ENCODE measurements at regions not wholly inside any gene's neighbourhood (a gene's known extent, or its start where the extent isn't known, plus 50 kb on each side); places are given as distances from the start of the nearest gene placed in this dataset.

GRCh38 chr2:180695586-180696401 lies 284.6 kb upstream of the UBE2E3 start:
- no peaks in the 10 kb centered on the region for H3K36me3 ChIP-seq (replicated peaks in 1 of 2; ENCODE audit: control insufficient read depth in 1 of 2, insufficient read depth in 2 of 2, low read length in 1 of 2)
- no peak overlapping the region for H3K4me2 ChIP-seq
- H4K20me1 ChIP-seq (ENCODE audit: insufficient read depth) = no peaks in the 10 kb centered on the region
- POLR2A ChIA-PET = no interaction called here
- H3K27ac ChIP-seq (ENCODE audit: low read depth in 2 of 2, low read length in 1 of 2) = no peak overlapping the region
- no peak overlapping the region for H3K9ac ChIP-seq
- H2AFZ ChIP-seq (ENCODE audit: low read depth) = no peak overlapping the region
- no peaks in the 10 kb centered on the region for H3K79me2 ChIP-seq (ENCODE audit: insufficient read depth)
- WGBS (ENCODE audit: low lambda C conversion rate) = 81% methylated on average over 5 of the region's 5 CpGs
- H3K9me3 ChIP-seq = no peaks in the 10 kb centered on the region
- CTCF ChIA-PET = no interaction called here
- no peaks in the 10 kb centered on the region for H3K9me2 ChIP-seq
- no peaks in the 10 kb centered on the region; a peak in 1 of 4 replicates for H3K4me1 ChIP-seq (ENCODE audit: control insufficient read depth in 1 of 2, insufficient read depth in 2 of 2, low read depth in 1 of 2, low read length in 1 of 2)
- no peak overlapping the region for H3K4me3 ChIP-seq (ENCODE audit: low read depth in 2 of 2, low read length in 1 of 2)
- no peaks in the 10 kb centered on the region for H3K27me3 ChIP-seq (ENCODE audit: insufficient read depth)
- DNase-seq = no peak
- no peaks in the 10 kb centered on the region for H3F3A ChIP-seq (replicated peaks; ENCODE audit: insufficient read depth)
- TF ChIP-seq JUND (IDR thresholded peaks at IDR 0.05) (no peak), GATA2 (CRISPR knock-in tag; IDR thresholded peaks at IDR 0.05) (no peak), NFIC (IDR thresholded peaks at IDR 0.05; ENCODE audit: borderline replicate concordance) (no peak), SMC3 (IDR thresholded peaks at IDR 0.05; ENCODE audit: low read depth, low read length) (no peak), PBX3 (IDR thresholded peaks at IDR 0.05) (no peak)

GRCh38 chr2:180694445-180695421 lies 285.7 kb upstream of the UBE2E3 start:
- Histone ChIP-seq H3K9ac (no peak overlapping the region), H3K79me2 (ENCODE audit: insufficient read depth) (no peaks in the 10 kb centered on the region), H4K20me1 (ENCODE audit: insufficient read depth) (no peaks in the 10 kb centered on the region), H3K4me3 (ENCODE audit: low read depth in 2 of 2, low read length in 1 of 2) (no peak overlapping the region), H3K9me2 (no peaks in the 10 kb centered on the region), H3K9me3 (no peaks in the 10 kb centered on the region), H3K27me3 (ENCODE audit: insufficient read depth) (no peaks in the 10 kb centered on the region), H3K4me2 (0 out of 2 replicates have a peak overlapping the region, but pooled peaks have one; percentile 5), H2AFZ (ENCODE audit: low read depth) (no peak overlapping the region), H3F3A (replicated peaks; ENCODE audit: insufficient read depth) (no peaks in the 10 kb centered on the region), H3K27ac (ENCODE audit: low read depth in 2 of 2, low read length in 1 of 2) (no peak overlapping the region), H3K36me3 (replicated peaks in 1 of 2; ENCODE audit: control insufficient read depth in 1 of 2, insufficient read depth in 2 of 2, low read length in 1 of 2) (no peaks in the 10 kb centered on the region), H3K4me1 (ENCODE audit: control insufficient read depth in 1 of 2, insufficient read depth in 2 of 2, low read depth in 1 of 2, low read length in 1 of 2) (no peaks in the 10 kb centered on the region; a peak in 1 of 4 replicates)
- CTCF ChIA-PET = interaction anchor here (0.8 to 0.9 kb wide), 2 partner anchors 289 to 570 kb away, joined by 3 to 4 read pairs; no protein-coding TSS in a partner anchor
- POLR2A ChIA-PET = no interaction called here
- WGBS (ENCODE audit: low lambda C conversion rate) = 61% methylated on average over 5 of the region's 5 CpGs
- no peak for DNase-seq
- no peak for TF ChIP-seq TCF12 (IDR thresholded peaks at IDR 0.05)
- no peak for TF ChIP-seq GABPA (IDR thresholded peaks at IDR 0.05; ENCODE audit: low read depth)
- TF ChIP-seq EP300 (IDR thresholded peaks at IDR 0.05; ENCODE audit: borderline replicate concordance in 1 of 2, low read depth in 1 of 2, low read length in 1 of 2) = no peak
- TF ChIP-seq MXI1 (IDR thresholded peaks at IDR 0.05; ENCODE audit: low read depth, low read length) = no peak
- no peak for TF ChIP-seq YY1 (IDR thresholded peaks at IDR 0.05; ENCODE audit: low read depth)

Data from SK-N-SH (cell line).